ENCODE measurements at regions not wholly inside any gene's neighbourhood (a gene's known extent, or its start where the extent isn't known, plus 50 kb on each side); places are given as distances from the start of the nearest gene placed in this dataset.

DNA sequence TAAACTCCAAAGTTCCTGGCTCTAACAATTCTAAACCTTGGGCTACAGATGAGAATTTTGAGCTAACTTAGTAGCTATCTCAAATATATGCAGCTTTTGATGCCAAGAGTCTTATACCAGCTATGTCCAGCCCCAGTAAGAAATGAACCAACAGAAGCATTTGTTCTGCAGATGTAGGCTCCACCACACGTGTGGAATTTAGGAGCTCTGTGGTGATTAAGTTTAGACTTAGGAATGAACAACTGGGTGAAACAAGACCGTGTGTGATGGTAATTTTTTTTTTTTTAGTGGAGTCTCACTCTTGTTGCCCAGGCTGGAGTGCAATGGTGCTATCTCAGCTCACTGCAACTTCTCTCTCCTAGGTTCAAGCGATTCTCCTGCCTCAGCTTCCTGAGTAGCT lies 179.7 kb downstream of the ANKRD30B start:
- Histone ChIP-seq H3K4me1 (no peaks in the 10 kb centered on the region), H3K9me3 (no peaks in the 10 kb centered on the region), H3K27me3 (no peaks in the 10 kb centered on the region), H3K36me3 (no peaks in the 10 kb centered on the region), H3K27ac (no peak overlapping the region), H3K4me3 (no peak overlapping the region)
- TF ChIP-seq POLR2A (IDR thresholded peaks at IDR 0.05), result no peak
- no peak for TF ChIP-seq CTCF (IDR thresholded peaks at IDR 0.05)
- TF ChIP-seq POLR2AphosphoS5 (IDR thresholded peaks at IDR 0.05), result no peak
- no peak for DNase-seq (ENCODE audit: low spot score in 2 of 2)
- intact Hi-C loops (cut with DNase I; ENCODE audit: low total_unique reads), result no loop called here

GRCh38 chr18:14928396-14928795 lies 180.4 kb downstream of the ANKRD30B start:
- Histone ChIP-seq H3K27me3 (no peaks in the 10 kb centered on the region), H3K4me3 (no peak overlapping the region), H3K9me3 (no peaks in the 10 kb centered on the region), H3K36me3 (no peaks in the 10 kb centered on the region), H3K4me1 (no peaks in the 10 kb centered on the region), H3K27ac (no peak overlapping the region)
- intact Hi-C loops (cut with DNase I; ENCODE audit: low total_unique reads), result no loop called here
- no peak for TF ChIP-seq POLR2AphosphoS5 (IDR thresholded peaks at IDR 0.05)
- TF ChIP-seq CTCF (IDR thresholded peaks at IDR 0.05), result no peak
- TF ChIP-seq POLR2A (IDR thresholded peaks at IDR 0.05), result no peak
- peak in 1 of 2 donors; percentile 60 for DNase-seq (ENCODE audit: low spot score in 2 of 2)

- TF ChIP-seq CTCF (IDR thresholded peaks at IDR 0.05) (no peak), POLR2A (IDR thresholded peaks at IDR 0.05) (no peak), POLR2AphosphoS5 (IDR thresholded peaks at IDR 0.05) (no peak)
- no peak for DNase-seq (ENCODE audit: low spot score in 2 of 2)
- Histone ChIP-seq H3K36me3 (no peaks in the 10 kb centered on the region), H3K27ac (no peak overlapping the region), H3K4me1 (no peaks in the 10 kb centered on the region), H3K27me3 (no peaks in the 10 kb centered on the region), H3K4me3 (no peak overlapping the region), H3K9me3 (no peaks in the 10 kb centered on the region)
- intact Hi-C loops (cut with DNase I; ENCODE audit: low total_unique reads), result no loop called here
These were observed 182.1 kb downstream of the ANKRD30B start for GRCh38 chr18:14930076-14930475.

GRCh38 chr18:14930576-14930975 lies 182.6 kb downstream of the ANKRD30B start:
- H3K4me3 ChIP-seq, result no peak overlapping the region
- H3K27ac ChIP-seq, result no peak overlapping the region
- no peaks in the 10 kb centered on the region for H3K9me3 ChIP-seq
- H3K36me3 ChIP-seq, result no peaks in the 10 kb centered on the region
- H3K27me3 ChIP-seq, result no peaks in the 10 kb centered on the region
- TF ChIP-seq CTCF (IDR thresholded peaks at IDR 0.05), result no peak
- TF ChIP-seq POLR2AphosphoS5 (IDR thresholded peaks at IDR 0.05), result no peak
- no peak for TF ChIP-seq POLR2A (IDR thresholded peaks at IDR 0.05)
- no peak for DNase-seq (ENCODE audit: low spot score in 2 of 2)
- intact Hi-C loops (cut with DNase I; ENCODE audit: low total_unique reads), result no loop called here
- no peaks in the 10 kb centered on the region for H3K4me1 ChIP-seq

- intact Hi-C loops (cut with DNase I; ENCODE audit: low total_unique reads), result no loop called here
- Histone ChIP-seq H3K27ac (no peak overlapping the region), H3K4me1 (no peaks in the 10 kb centered on the region), H3K36me3 (no peaks in the 10 kb centered on the region), H3K9me3 (no peaks in the 10 kb centered on the region), H3K4me3 (no peak overlapping the region), H3K27me3 (no peaks in the 10 kb centered on the region)
- TF ChIP-seq POLR2A (IDR thresholded peaks at IDR 0.05) (no peak), CTCF (IDR thresholded peaks at IDR 0.05) (no peak), POLR2AphosphoS5 (IDR thresholded peaks at IDR 0.05) (no peak)
- DNase-seq (ENCODE audit: low spot score in 2 of 2), result no peak
These were observed 185.3 kb downstream of the ANKRD30B start for GRCh38 chr18:14933049-14933851.

Data from breast epithelium (tissue), 4 donors.